Pons (tissue), 1 donor: ENCODE measurements at regions not wholly inside any gene's neighbourhood (a gene's known extent, or its start where the extent isn't known, plus 50 kb on each side); places are given as distances from the start of the nearest gene placed in this dataset.
A peak's percentile ranks its signal among the peaks of the same experiment; 100 is the strongest.
"Not testable (repeated sequence)": the region's sequence is repeated elsewhere in the genome, so short reads cannot be mapped to it uniquely, and the experiment has no call there.

ENCODE experiments used
- DNase-seq: peaks from one replicate; pipeline ENCODE4 v3.0.0-alpha.2; 2016; ENCODE audit warnings: low spot score

- no peak for DNase-seq
Measured at GRCh38 chr10:8128511-8128910, 74.0 kb downstream of the GATA3 start.

DNA sequence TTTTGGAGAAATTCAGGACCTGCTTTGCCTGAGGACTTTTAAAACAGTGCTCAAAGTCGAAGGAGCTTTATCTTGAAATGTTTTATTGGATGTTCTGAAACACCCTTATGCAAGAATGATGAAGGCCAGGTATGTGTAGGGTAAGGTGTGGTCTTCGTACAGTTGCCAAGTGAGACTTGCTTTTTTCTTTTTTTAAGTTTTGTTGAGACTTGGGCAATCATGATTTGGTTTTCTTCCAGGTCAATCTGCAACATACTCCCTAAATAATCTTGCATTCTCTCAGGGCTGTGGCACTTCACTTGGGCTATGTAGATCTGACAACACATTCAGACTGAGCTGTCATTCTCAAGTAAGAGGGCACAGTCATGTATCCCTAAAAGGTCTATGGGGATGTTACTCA lies 75.0 kb downstream of the GATA3 start:
- DNase-seq, result no peak

DNA sequence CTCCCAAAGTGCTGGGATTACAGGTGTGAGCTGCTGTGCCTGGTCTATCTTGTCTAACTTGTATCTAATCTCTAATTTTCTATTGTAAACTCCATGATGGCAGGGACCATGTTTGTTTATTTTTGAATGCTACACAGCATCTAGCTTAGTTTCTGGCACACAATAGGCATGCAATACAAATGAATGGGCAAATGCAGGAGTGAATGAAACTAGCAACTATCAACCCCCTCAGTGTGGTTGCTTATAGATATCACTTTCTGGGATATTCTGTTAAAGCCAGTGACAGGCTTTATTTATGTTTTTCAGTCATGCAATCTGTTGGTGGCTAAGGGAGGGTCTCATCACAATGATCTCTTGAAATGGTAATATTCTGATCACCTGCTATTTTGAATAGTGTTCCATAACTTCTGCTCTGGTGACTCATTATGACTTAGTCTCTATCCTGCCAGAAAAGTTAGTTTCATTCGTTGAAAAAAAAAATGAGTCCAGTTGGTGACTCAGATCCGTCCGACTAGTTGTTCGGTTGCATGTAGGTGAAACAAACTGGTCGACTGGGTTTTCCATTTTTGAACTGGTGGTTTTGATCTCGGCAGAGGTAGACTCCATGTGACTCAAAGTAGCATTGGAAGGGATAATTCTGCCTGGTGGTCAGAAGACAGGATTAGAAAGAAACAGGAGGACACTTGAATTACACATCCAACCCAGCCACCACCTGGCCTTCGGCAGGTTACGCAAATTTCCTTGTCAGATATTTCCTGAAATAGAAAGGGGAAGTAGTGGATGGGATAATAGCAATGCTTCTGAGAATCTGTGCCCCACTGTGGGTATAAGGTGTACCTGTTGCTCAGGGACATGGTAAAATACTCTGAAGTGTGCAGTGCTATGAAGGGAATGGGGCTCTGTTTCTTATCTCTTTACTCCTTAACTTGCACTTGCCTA lies 76.8 kb downstream of the GATA3 start:
- no peak for DNase-seq

GRCh38 chr10:8133146-8133545 lies 78.7 kb downstream of the GATA3 start:
- DNase-seq, result no peak

- no peak for DNase-seq
Measured at GRCh38 chr10:8136736-8137135, 82.2 kb downstream of the GATA3 start.

DNA sequence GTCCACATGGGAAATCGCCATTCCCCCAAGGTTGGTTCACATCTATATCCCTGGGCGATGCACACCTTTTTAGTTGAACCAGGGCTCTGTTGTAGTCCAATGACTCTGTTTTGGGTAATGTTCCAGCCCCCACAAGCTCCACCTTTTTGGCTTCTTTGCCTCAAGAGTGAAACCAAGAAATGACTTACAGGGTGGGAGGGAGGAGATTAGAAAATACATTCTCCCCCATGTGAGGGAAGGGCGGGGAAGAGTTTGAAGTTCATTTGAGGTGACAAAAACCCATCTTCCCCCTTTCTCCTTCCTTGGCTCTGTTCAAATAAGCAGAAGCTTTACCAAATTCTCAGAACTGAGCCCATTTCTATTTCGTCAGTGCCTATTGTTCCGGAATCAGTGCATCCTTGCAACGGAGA lies 82.8 kb downstream of the GATA3 start:
- no peak for DNase-seq

DNA sequence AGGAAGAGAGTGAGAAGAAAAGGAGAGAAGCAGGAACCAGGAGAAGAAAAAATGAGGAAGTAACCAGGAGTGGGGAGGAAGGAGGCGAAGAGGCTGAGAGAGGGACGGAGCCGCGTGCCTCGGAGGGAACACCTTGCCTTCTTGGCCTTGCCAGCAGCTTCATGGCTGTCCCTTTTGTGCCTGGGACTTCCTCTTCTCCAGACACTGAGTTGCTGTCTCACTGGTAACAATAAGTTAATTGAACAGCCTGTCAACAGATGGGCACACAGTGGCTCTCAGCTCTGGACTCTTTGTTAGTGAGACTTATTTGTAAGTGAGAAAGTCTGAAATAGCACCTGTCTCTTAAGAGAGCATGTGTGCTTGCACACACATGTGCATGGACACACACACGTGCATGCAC lies 83.2 kb downstream of the GATA3 start:
- DNase-seq, result no peak

- DNase-seq, result no peak
Measured at GRCh38 chr10:8138471-8138870, 84.0 kb downstream of the GATA3 start.

- DNase-seq, result no peak
Measured at GRCh38 chr10:8144496-8144895, 90.0 kb downstream of the GATA3 start.

DNA sequence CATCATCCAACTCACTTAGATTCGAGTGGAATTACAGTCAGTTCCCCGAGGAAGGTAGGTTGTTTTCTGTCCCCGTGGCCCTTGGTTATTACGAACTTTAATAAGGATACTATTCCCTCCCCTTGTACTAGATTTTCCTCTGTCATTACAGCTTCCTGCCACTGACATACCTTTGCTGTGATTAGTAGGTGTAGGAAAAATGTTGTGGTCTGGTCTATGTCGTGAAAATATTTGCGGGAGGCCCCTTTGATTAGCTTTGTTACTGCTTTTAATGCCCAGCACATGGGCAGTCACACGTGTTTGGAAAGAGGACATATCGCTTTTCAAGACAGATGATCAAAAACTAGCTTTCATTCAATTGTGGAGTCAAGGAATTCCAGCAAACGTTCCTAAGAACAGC lies 92.2 kb downstream of the GATA3 start:
- no peak for DNase-seq

DNA sequence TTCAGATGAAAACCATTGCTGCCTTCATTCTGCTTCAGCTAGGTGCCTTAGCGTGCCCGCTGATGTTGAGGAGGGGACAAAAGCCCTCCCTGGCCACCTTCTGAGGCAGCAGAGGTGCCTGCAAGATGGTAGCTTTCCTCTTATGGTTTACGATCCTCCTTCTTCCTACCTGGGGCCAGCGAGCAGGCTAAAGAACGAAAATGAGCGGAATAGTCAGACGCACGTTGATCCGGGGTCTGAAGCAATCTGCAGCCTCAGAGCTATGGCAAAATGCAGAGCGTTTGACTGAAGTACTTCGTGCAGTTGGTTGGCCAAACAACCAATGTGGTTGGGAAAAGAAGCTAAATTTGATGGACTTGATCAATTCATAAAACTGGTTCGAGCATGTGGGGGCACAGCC lies 95.5 kb downstream of the GATA3 start:
- no peak for DNase-seq

DNA sequence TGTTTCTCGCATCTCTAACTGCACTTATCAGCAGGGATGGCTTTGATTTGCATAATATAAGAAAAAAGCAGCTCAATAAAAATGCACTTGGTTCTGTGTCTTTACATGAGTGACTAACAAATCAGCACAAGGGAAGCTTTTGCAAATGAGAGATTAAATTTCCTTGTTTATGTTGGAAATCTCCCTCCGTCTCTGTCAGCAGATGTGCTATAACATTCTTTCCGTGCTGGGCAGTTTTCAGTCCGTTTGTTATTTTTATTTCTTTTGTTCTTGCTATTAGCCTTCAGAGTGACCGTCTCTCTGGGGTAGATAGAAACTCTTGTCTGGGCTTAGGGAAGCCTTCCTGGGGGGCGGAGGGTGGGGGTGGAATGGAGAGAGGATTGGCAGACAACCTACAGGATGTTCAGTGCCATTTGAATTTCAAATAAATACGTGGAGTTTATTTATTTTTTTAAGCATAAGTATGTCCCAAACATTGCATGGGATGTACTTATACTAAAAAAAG lies 96.0 kb downstream of the GATA3 start:
- DNase-seq, result no peak

DNA sequence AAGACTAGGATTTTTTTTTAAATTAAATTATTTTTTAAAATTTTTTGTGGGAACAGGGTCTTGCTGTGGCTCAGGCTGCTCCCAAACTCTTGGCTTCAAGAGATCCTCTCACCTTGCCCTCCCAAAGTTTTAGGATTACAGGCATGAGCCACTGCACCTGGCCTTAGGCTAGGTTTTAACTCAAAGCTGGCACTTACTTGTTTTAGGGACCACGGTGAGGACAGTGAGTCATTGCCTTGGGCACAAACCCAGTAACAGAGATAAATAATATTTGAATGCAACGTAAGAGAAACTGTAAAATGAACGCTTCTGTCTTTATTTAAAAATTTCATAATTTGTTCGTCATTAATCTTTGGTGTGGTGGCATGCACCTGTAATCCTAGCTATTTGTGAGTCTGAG lies 96.6 kb downstream of the GATA3 start:
- no peak for DNase-seq

- no peak for DNase-seq
Measured at GRCh38 chr10:8156918-8157317, 102.4 kb downstream of the GATA3 start.

- no peak for DNase-seq
Measured at GRCh38 chr10:8158193-8159071, 103.9 kb downstream of the GATA3 start.

DNA sequence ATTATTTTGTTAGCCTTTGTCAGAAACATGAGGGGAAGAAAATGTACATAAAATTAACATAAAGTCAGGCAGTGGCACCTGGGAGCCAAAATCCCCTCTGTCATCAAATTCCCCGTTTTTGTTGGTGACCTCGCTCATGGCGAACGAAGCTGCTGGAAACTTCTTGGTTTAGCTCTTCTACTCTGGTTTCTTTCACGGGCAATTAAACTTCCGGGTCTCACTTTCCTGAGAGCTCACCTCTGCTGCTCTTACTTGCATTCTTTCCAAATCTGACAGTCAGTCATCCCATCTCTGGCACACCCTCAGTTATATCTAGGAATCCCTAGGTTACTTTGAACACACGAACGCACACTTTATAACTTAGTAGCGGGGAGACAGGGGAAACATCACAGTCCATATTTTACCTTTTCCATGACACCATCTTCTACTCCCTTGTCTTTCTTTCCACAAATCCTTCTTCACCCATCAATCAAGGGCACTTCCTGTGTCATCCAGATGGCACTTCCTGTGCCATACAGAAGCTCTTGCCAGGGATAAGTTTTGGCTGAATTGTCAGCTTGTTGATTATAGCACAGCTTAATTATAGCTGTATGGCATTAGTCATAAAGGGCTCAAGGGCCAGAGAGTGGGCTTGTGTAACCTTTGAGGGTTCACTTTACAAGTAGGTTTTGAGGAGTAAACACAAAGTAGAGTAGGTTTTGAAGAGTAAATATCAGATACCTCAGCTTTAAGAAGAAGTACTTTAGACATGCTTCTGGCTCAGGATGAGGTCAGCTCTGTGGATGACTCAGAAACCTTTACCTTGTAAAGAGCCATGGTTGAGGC lies 105.1 kb downstream of the GATA3 start:
- peak; percentile 12 for DNase-seq

GRCh38 chr10:8163824-8164223 lies 109.3 kb downstream of the GATA3 start:
- no peak for DNase-seq

DNA sequence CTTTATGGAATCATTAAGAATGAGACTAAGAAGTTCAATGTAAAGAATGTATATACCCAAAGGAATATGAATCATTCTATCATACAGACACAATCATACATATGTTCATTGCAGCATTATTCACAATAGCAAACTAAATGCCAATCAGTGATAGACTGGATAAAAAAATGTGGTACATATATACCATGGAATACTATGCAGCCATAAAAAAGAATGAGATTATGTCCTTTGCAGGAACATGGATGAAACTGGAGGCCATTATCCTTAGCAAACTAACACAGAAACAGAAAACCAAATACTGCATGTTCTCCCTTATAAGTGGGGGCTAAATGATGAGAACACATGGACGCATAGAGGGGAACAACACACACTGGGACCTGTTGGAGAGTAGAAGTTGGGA lies 110.2 kb downstream of the GATA3 start:
- not testable (repeated sequence) for DNase-seq

- DNase-seq, result no peak
Measured at GRCh38 chr10:8168836-8169235, 114.3 kb downstream of the GATA3 start.

GRCh38 chr10:8171008-8171407 lies 116.5 kb downstream of the GATA3 start:
- DNase-seq, result no peak

DNA sequence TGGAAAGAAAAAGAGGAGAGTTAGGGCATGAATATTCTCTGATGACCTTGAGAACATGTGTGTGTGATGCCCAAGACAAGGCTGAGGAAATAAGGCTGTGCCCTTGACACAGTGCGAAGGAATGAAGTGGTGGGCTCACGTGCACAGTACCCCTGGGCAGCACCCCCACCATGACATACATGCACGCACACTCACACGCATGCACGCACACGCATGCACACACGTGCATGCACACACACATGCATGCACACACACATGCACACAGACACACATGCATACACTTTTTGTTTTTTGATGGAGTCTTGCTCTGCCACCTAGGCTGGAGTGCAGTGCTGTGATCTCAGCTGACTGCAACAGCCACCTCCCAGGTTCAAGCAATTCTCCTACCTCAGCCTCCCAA lies 118.1 kb downstream of the GATA3 start:
- no peak for DNase-seq
